Endodermal cell (in vitro differentiated cells): ENCODE measurements at regions not wholly inside any gene's neighbourhood (a gene's known extent, or its start where the extent isn't known, plus 50 kb on each side); places are given as distances from the start of the nearest gene placed in this dataset.
"Not testable (repeated sequence)": the region's sequence is repeated elsewhere in the genome, so short reads cannot be mapped to it uniquely, and the experiment has no call there.

ENCODE experiments used
- DNase-seq: peaks from one replicate; pipeline ENCODE4 v3.0.0-alpha.2; 2017
- H3K27ac ChIP-seq: 2 replicates; pipeline ENCODE4 v1.5.1; 2013; ENCODE audit warnings: mild to moderate bottlenecking, low read depth, low read length, moderate library complexity
- H3K27me3 ChIP-seq: 2 replicates; pipeline ENCODE4 v1.6.1; 2013; ENCODE audit warnings: mild to moderate bottlenecking, low read length, moderate library complexity; ENCODE audit not compliant: insufficient read depth, control insufficient read depth, poor library complexity, severe bottlenecking
- H3K36me3 ChIP-seq: 2 replicates; pipeline ENCODE4 v1.7.0; 2013; ENCODE audit warnings: mild to moderate bottlenecking, low read length, moderate library complexity; ENCODE audit not compliant: control insufficient read depth, insufficient read depth
- H3K4me1 ChIP-seq: one replicate; pipeline ENCODE4 v1.7.0; 2013; ENCODE audit warnings: low read length; ENCODE audit not compliant: control insufficient read depth, insufficient read depth
- H3K4me3 ChIP-seq: 2 replicates; pipeline ENCODE4 v1.5.1; 2013; ENCODE audit warnings: mild to moderate bottlenecking, low read length, moderate library complexity
- H3K9ac ChIP-seq: 2 replicates; pipeline ENCODE4 v1.6.1; 2013; ENCODE audit warnings: mild to moderate bottlenecking, low read length, moderate library complexity; ENCODE audit not compliant: poor library complexity, severe bottlenecking; ENCODE audit errors: extremely low read depth
- H3K9me3 ChIP-seq: 2 replicates; pipeline ENCODE4 v1.6.1; 2013; ENCODE audit warnings: mild to moderate bottlenecking, low read length, moderate library complexity; ENCODE audit not compliant: control insufficient read depth
- H3K27ac Mint-ChIP-seq: 2 replicates; pipeline ENCODE4 v1.8.0; 2020; ENCODE audit warnings: mixed read lengths
- H3K27me3 Mint-ChIP-seq: 2 replicates; pipeline ENCODE4 v1.8.0; 2021; ENCODE audit warnings: mild to moderate bottlenecking, mixed read lengths; ENCODE audit not compliant: insufficient read depth
- H3K36me3 Mint-ChIP-seq: 2 replicates; pipeline ENCODE4 v1.8.0; 2020; ENCODE audit warnings: low read depth, mixed read lengths
- H3K4me1 Mint-ChIP-seq: 2 replicates; pipeline ENCODE4 v1.8.0; 2020; ENCODE audit warnings: mixed read lengths
- H3K4me3 Mint-ChIP-seq: 2 replicates; pipeline ENCODE4 v1.8.0; 2020; ENCODE audit warnings: mild to moderate bottlenecking, moderate library complexity, mixed read lengths
- H3K9me3 Mint-ChIP-seq: 2 replicates; pipeline ENCODE4 v1.8.0; 2020; ENCODE audit warnings: mild to moderate bottlenecking, mixed read lengths
- CTCF ChIP-seq: fragments of 200-600 bp; sonication (generic); conservative IDR thresholded peaks from 2 replicates; pipeline ENCODE4 v1.5.0; 2021; ENCODE audit warnings: antibody characterized with exemption, mild to moderate bottlenecking
- WGBS, 2 experiments: methylation state at CpG; one replicate each; pipeline versions ENCODE4 v1.1.5 to v1.1.7; 2013; ENCODE audit warnings: missing lambda C conversion rate in 2 of 2, mixed read lengths in 1 of 2; ENCODE audit not compliant: insufficient coverage in 1 of 2, insufficient read length in 1 of 2; 5-methylcytosine and 5-hydroxymethylcytosine counted together

DNA sequence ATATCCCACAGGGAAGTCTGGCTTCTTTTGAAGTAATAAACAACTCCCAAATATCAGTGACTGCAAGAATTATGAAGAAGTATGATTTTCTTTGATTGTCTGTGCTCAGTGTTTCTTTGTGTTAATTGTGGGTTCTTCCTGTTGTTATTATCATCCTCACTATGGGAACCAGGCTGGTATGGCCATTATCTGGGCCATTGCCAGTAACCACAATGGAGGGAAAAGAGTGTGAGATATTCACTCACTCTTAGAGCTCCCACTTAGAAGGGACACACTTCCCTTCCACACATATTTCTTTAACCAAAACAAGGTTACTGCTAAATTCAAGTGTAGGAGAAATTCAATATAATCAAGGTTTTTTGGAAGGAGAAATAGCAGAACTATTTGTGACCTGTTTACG lies 503.7 kb downstream of the SLC6A15 start:
- no peak for DNase-seq
- no peak overlapping the region for H3K4me3 Mint-ChIP-seq
- 100% methylated on average over 1 of the region's 1 CpG; no CpG with 5 or more reads in 1 of the 2 experiments for WGBS, 2 experiments

DNA sequence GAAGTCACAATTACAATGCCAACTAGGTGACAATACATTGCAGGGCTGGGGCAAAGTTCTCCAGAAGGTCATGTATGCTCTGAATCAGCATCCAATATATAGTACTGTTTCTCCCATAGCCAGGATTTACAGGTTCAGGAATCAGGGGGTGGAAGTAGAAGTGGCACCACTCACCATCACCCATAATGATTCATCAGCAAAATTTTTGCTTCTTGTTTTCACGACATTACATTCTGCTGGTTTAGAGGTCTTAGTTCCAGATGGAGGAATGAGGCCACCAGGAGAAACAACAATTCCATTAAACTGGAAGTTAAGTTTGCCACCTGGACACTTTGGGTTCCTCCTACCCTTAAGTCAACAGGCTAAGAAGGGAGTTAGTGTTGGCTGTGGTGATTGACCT lies 505.9 kb downstream of the SLC6A15 start:
- not testable (repeated sequence) for H3K27me3 Mint-ChIP-seq, H3K4me1 Mint-ChIP-seq, H3K4me1 ChIP-seq, H3K27me3 ChIP-seq, DNase-seq, H3K9me3 Mint-ChIP-seq, H3K27ac Mint-ChIP-seq, H3K4me3 Mint-ChIP-seq, H3K36me3 ChIP-seq, H3K9me3 ChIP-seq, H3K4me3 ChIP-seq, H3K9ac ChIP-seq, H3K27ac ChIP-seq, H3K36me3 Mint-ChIP-seq
- 85% methylated on average over 1 of the region's 1 CpG; no CpG with 5 or more reads in 1 of the 2 experiments for WGBS, 2 experiments

More for the DNA sequence above, 503.7 kb downstream of the SLC6A15 start:
- Histone ChIP-seq H3K27ac (no peak overlapping the region), H3K4me3 (no peak overlapping the region), H3K4me1 (no peaks in the 10 kb centered on the region), H3K27me3 (no peaks in the 10 kb centered on the region), H3K9me3 (peaks cover 6% of the 10 kb centered on the region), H3K9ac (no peak overlapping the region), H3K36me3 (no peaks in the 10 kb centered on the region)
- Mint-ChIP-seq H3K36me3 (no peaks in the 10 kb centered on the region), H3K9me3 (peaks cover 6% of the 10 kb centered on the region), H3K27me3 (no peaks in the 10 kb centered on the region), H3K4me1 (no peaks in the 10 kb centered on the region), H3K27ac (no peak overlapping the region)
- no peak for TF ChIP-seq CTCF

- no peaks in the 10 kb centered on the region for H3K4me1 ChIP-seq
- H3K4me3 ChIP-seq, result no peak overlapping the region
- no peak overlapping the region for H3K4me3 Mint-ChIP-seq
- no peak overlapping the region for H3K27ac ChIP-seq
- H3K9ac ChIP-seq, result no peak overlapping the region
- DNase-seq, result no peak
- no peaks in the 10 kb centered on the region for H3K36me3 ChIP-seq
- H3K27ac Mint-ChIP-seq, result no peak overlapping the region
- H3K27me3 ChIP-seq, result no peaks in the 10 kb centered on the region
- H3K9me3 ChIP-seq, result no peaks in the 10 kb centered on the region
- no peaks in the 10 kb centered on the region for H3K27me3 Mint-ChIP-seq
- no peak for TF ChIP-seq CTCF
- no peaks in the 10 kb centered on the region for H3K9me3 Mint-ChIP-seq
- no peaks in the 10 kb centered on the region for H3K36me3 Mint-ChIP-seq
- peaks cover 5% of the 10 kb centered on the region for H3K4me1 Mint-ChIP-seq
Observed at GRCh38 chr12:84397846-84398245, 514.8 kb downstream of the SLC6A15 start.

DNA sequence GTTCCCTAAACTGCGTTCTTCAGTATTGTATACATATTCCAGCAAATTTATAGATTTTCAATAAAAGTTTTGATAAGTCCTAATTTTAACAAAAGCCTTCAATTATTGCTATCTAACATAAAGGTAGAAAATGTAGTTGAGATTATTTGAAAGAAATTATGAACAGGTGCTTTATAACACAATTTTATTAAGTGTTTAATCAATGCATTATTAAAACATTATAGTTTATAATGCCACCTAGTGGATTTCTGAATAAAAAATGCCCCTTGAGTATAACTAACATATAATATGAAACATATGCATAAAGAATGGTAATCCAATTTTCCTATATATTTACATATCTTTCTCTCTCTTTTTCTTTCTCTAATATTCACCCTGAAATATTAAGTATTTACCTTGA lies 515.3 kb downstream of the SLC6A15 start:
- 86% methylated on average over 1 of the region's 1 CpG; no CpG with 5 or more reads in 1 of the 2 experiments for WGBS, 2 experiments
- Mint-ChIP-seq H3K36me3 (no peaks in the 10 kb centered on the region), H3K27ac (no peak overlapping the region), H3K9me3 (no peaks in the 10 kb centered on the region), H3K4me3 (no peak overlapping the region), H3K4me1 (peaks cover 5% of the 10 kb centered on the region), H3K27me3 (no peaks in the 10 kb centered on the region)
- no peak overlapping the region for H3K27ac ChIP-seq
- DNase-seq, result no peak
- H3K36me3 ChIP-seq, result no peaks in the 10 kb centered on the region
- no peaks in the 10 kb centered on the region for H3K9me3 ChIP-seq
- no peak for TF ChIP-seq CTCF
- H3K27me3 ChIP-seq, result no peaks in the 10 kb centered on the region
- no peak overlapping the region for H3K9ac ChIP-seq
- H3K4me1 ChIP-seq, result no peaks in the 10 kb centered on the region
- H3K4me3 ChIP-seq, result no peak overlapping the region

DNA sequence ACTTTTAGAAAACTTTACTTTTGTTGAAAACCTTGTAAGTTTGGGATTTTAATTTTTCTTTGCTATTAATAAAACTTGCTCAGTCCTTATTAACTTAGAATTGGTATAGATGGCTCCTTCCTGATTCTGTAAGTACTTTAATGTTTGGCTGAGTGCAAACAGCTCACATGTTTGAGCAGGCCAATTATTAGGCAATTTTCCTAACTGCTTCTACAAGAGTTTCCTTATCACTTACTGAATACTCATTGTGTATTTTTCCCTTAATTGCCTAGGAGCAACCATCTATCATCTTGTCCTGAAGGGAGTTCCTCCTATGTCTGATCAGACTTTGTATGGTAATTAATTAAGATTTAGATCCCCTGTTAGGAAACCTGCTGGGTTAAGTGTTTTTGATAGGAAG lies 521.4 kb downstream of the SLC6A15 start:
- peaks cover 19% of the 10 kb centered on the region for H3K9me3 ChIP-seq
- H3K36me3 ChIP-seq, H3K4me1 ChIP-seq, H3K27ac ChIP-seq, H3K9ac ChIP-seq, H3K36me3 Mint-ChIP-seq, H3K27me3 Mint-ChIP-seq, H3K4me3 Mint-ChIP-seq, DNase-seq, H3K27ac Mint-ChIP-seq, H3K4me3 ChIP-seq, H3K27me3 ChIP-seq, H3K4me1 Mint-ChIP-seq: not testable (repeated sequence)
- H3K9me3 Mint-ChIP-seq, result peaks cover 13% of the 10 kb centered on the region
